ENCODE measurements at regions not wholly inside any gene's neighbourhood (a gene's known extent, or its start where the extent isn't known, plus 50 kb on each side); places are given as distances from the start of the nearest gene placed in this dataset.

- TF ChIP-seq CTCF (IDR thresholded peaks at IDR 0.05; ENCODE audit: insufficient read depth, missing control alignments), result no peak
- FAIRE-seq (no peak), DNase-seq (ENCODE audit: insufficient read length, low spot score) (no peak)
Observed at GRCh38 chr17:59485015-59485414, 80.4 kb upstream of the DHX40 start.

GRCh38 chr17:59485946-59486345 lies 79.5 kb upstream of the DHX40 start:
- FAIRE-seq (no peak), DNase-seq (ENCODE audit: insufficient read length, low spot score) (no peak)
- TF ChIP-seq CTCF (IDR thresholded peaks at IDR 0.05; ENCODE audit: insufficient read depth, missing control alignments), result no peak

GRCh38 chr17:59487161-59487873 lies 78.1 kb upstream of the DHX40 start:
- FAIRE-seq, result no peak

GRCh38 chr17:59488805-59489204 lies 76.6 kb upstream of the DHX40 start:
- DNase-seq (ENCODE audit: insufficient read length, low spot score) (no peak), FAIRE-seq (no peak)
- TF ChIP-seq CTCF (IDR thresholded peaks at IDR 0.05; ENCODE audit: insufficient read depth, missing control alignments), result no peak

More at GRCh38 chr17:59487161-59487873, 78.1 kb upstream of the DHX40 start:
- no peak for DNase-seq (ENCODE audit: insufficient read length, low spot score)
- no peak for TF ChIP-seq CTCF (IDR thresholded peaks at IDR 0.05; ENCODE audit: insufficient read depth, missing control alignments)

- no peak for DNase-seq (ENCODE audit: insufficient read length, low spot score)
- FAIRE-seq, result no peak
- no peak for TF ChIP-seq CTCF (IDR thresholded peaks at IDR 0.05; ENCODE audit: insufficient read depth, missing control alignments)
Observed at GRCh38 chr17:59490216-59490615, 75.2 kb upstream of the DHX40 start.

GRCh38 chr17:59491353-59492090 lies 73.9 kb upstream of the DHX40 start:
- FAIRE-seq (no peak), DNase-seq (ENCODE audit: insufficient read length, low spot score) (no peak)
- TF ChIP-seq CTCF (IDR thresholded peaks at IDR 0.05; ENCODE audit: insufficient read depth, missing control alignments), result no peak

GRCh38 chr17:59492091-59492451 lies 73.3 kb upstream of the DHX40 start:
- DNase-seq (ENCODE audit: insufficient read length, low spot score) (no peak), FAIRE-seq (no peak)
- TF ChIP-seq CTCF (IDR thresholded peaks at IDR 0.05; ENCODE audit: insufficient read depth, missing control alignments), result no peak

All from D721Med (cell line).